H1 (cell line): ENCODE measurements at regions not wholly inside any gene's neighbourhood (a gene's known extent, or its start where the extent isn't known, plus 50 kb on each side); places are given as distances from the start of the nearest gene placed in this dataset.

Experiments
- CTCF ChIA-PET: fragments of 300-600 bp; sonication (Branson Sonifier 250); formaldehyde crosslinking; loops from one replicate; lab custom pipeline; 2021; ENCODE audit not compliant: partially characterized antibody; lab: Charles Lee
- POLR2A ChIA-PET: fragments of 300-600 bp; sonication (Branson Sonifier 250); formaldehyde crosslinking; loops from one replicate; lab custom pipeline; 2021; ENCODE audit warnings: inconsistent platforms; ENCODE audit not compliant: partially characterized antibody; lab: Charles Lee
- DNase-seq, 2 experiments: peaks; one replicate each; pipeline versions ENCODE4 v3.0.0 to v3.0.0-alpha.2; 2010 to 2022; ENCODE audit warnings: low spot score in 2 of 2, low read depth in 1 of 2, mixed read lengths in 1 of 2
- FAIRE-seq: peaks from 2 replicates; lab custom pipeline; 2011; peaks lifted over from hg19 to GRCh38; lab: Jason Lieb, UNC
- H2AFZ ChIP-seq: 2 replicates; pipeline ENCODE4 v1.8.1; 2012; ENCODE audit warnings: low read length, inconsistent platforms
- H2AK5ac ChIP-seq: 2 replicates; pipeline ENCODE4 v1.6.1; 2013; ENCODE audit warnings: low read depth, low read length
- H2BK120ac ChIP-seq: replicated peaks from 2 replicates; pipeline ENCODE3; 2013; ENCODE audit warnings: low read depth, low read length, inconsistent platforms
- H2BK12ac ChIP-seq: 2 replicates; pipeline ENCODE4 v1.6.1; 2013; ENCODE audit warnings: low read depth, low read length
- H2BK15ac ChIP-seq: 2 replicates; pipeline ENCODE4 v1.6.1; 2013; ENCODE audit warnings: low read length
- H2BK20ac ChIP-seq: 2 replicates; pipeline ENCODE4 v1.6.1; 2013; ENCODE audit warnings: low read length
- H2BK5ac ChIP-seq: 2 replicates; pipeline ENCODE4 v1.6.1; 2013; ENCODE audit warnings: low read depth, low read length
- H3K14ac ChIP-seq: 2 replicates; pipeline ENCODE4 v1.6.1; 2013; ENCODE audit warnings: inconsistent platforms; ENCODE audit not compliant: insufficient read length
- H3K18ac ChIP-seq: 2 replicates; pipeline ENCODE4 v1.6.1; 2013; ENCODE audit warnings: low read length; ENCODE audit errors: extremely low read depth
- H3K23ac ChIP-seq: 2 replicates; pipeline ENCODE4 v1.6.1; 2013; ENCODE audit warnings: inconsistent platforms; ENCODE audit not compliant: insufficient read length
- H3K23me2 ChIP-seq: 2 replicates; pipeline ENCODE4 v1.6.1; 2013; ENCODE audit warnings: low read depth, low read length
- H3K27ac ChIP-seq: 2 replicates; pipeline ENCODE4 v1.6.1; 2011; ENCODE audit warnings: low read depth, low read length, inconsistent platforms
- H3K27me3 ChIP-seq, 4 experiments: replicated peaks in 1 of 4; 1 replicate in 1 of 4; 2 replicates in 3 of 4; pipeline versions ENCODE4 v1.6.1 to v1.8.1; 2011 to 2013; ENCODE audit warnings: low read length in 3 of 4, mild to moderate bottlenecking in 3 of 4, inconsistent platforms in 2 of 4, mixed read lengths in 2 of 4, moderate library complexity in 1 of 4; ENCODE audit not compliant: control insufficient read depth in 3 of 4, insufficient read depth in 3 of 4; ENCODE audit errors: extremely low read depth in 1 of 4
- H3K36me3 ChIP-seq, 4 experiments: 2 replicates each; pipeline versions ENCODE4 v1.6.1 to v1.8.1; 2011 to 2013; ENCODE audit warnings: mild to moderate bottlenecking in 4 of 4, low read length in 3 of 4, moderate library complexity in 2 of 4, control low read depth in 1 of 4, inconsistent platforms in 1 of 4; ENCODE audit not compliant: insufficient read depth in 4 of 4, control insufficient read depth in 2 of 4
- H3K4ac ChIP-seq: replicated peaks from 2 replicates; pipeline ENCODE3; 2013; ENCODE audit warnings: low read length, low read depth, mixed read lengths, inconsistent platforms; ENCODE audit not compliant: insufficient read length
- H3K4me1 ChIP-seq, 4 experiments: replicated peaks in 1 of 4; 1 replicate in 1 of 4; 2 replicates in 3 of 4; pipeline versions ENCODE4 v1.6.1 to v1.8.1; 2011 to 2013; ENCODE audit warnings: low read length in 3 of 4, inconsistent platforms in 2 of 4, mixed read lengths in 1 of 4; ENCODE audit not compliant: insufficient read depth in 4 of 4, control insufficient read depth in 3 of 4
- H3K4me2 ChIP-seq, 2 experiments: 2 replicates each; pipeline versions ENCODE4 v1.6.1 to v1.8.1; 2011 to 2013; ENCODE audit warnings: low read depth in 2 of 2, low read length in 2 of 2, control low read depth in 1 of 2, inconsistent platforms in 1 of 2, mild to moderate bottlenecking in 1 of 2; ENCODE audit not compliant: insufficient read depth in 1 of 2
- H3K4me3 ChIP-seq, 4 experiments: fragments of 200-600, 300-600 bp in 1 of 4; sonication (generic), shearing (Covaris generic), sonication (Bioruptor Twin) in 1 of 4; 2 replicates each; pipeline versions ENCODE4 v1.5.1 to v1.8.1; 2011 to 2016; ENCODE audit warnings: low read length in 4 of 4, low read depth in 3 of 4, control low read depth in 2 of 4, inconsistent platforms in 2 of 4, mild to moderate bottlenecking in 2 of 4, mixed read lengths in 1 of 4, moderate library complexity in 1 of 4; ENCODE audit not compliant: insufficient read depth in 2 of 4; ENCODE audit errors: extremely low read depth in 1 of 4
- H3K56ac ChIP-seq: replicated peaks from 2 replicates; pipeline ENCODE3; 2013; ENCODE audit warnings: low read depth, mild to moderate bottlenecking, mixed read lengths, low read length, inconsistent platforms; ENCODE audit not compliant: insufficient read length
- H3K79me1 ChIP-seq: 2 replicates; pipeline ENCODE4 v1.6.1; 2013; ENCODE audit warnings: low read depth, low read length, control low read depth
- H3K79me2 ChIP-seq, 2 experiments: 2 replicates each; pipeline versions ENCODE4 v1.6.1 to v1.8.1; 2012 to 2013; ENCODE audit warnings: low read length in 2 of 2, mild to moderate bottlenecking in 2 of 2, inconsistent platforms in 1 of 2; ENCODE audit not compliant: insufficient read depth in 2 of 2, control insufficient read depth in 1 of 2
- H3K9ac ChIP-seq, 4 experiments: replicated peaks in 1 of 4; 1 replicate in 1 of 4; 2 replicates in 3 of 4; pipeline versions ENCODE4 v1.6.1 to v1.8.1; 2011 to 2013; ENCODE audit warnings: low read depth in 3 of 4, low read length in 3 of 4, control low read depth in 2 of 4, mild to moderate bottlenecking in 2 of 4, moderate library complexity in 2 of 4, inconsistent platforms in 1 of 4; ENCODE audit errors: extremely low read depth in 1 of 4
- H3K9me3 ChIP-seq, 2 experiments: 2 replicates each; pipeline versions ENCODE4 v1.6.1 to v1.8.1; 2012 to 2013; ENCODE audit warnings: mild to moderate bottlenecking in 2 of 2, moderate library complexity in 2 of 2, control low read depth in 1 of 2, inconsistent platforms in 1 of 2, low read depth in 1 of 2, low read length in 1 of 2, mixed read lengths in 1 of 2; ENCODE audit not compliant: insufficient read depth in 2 of 2
- H4K20me1 ChIP-seq, 2 experiments: replicated peaks in 1 of 2; 2 replicates each; pipeline versions ENCODE3 to v1.8.1; 2011 to 2013; ENCODE audit warnings: inconsistent platforms in 2 of 2, low read length in 2 of 2, mild to moderate bottlenecking in 1 of 2; ENCODE audit not compliant: insufficient read depth in 2 of 2, control insufficient read depth in 1 of 2
- H4K5ac ChIP-seq: 2 replicates; pipeline ENCODE4 v1.6.1; 2013; ENCODE audit warnings: low read length, low read depth, mixed read lengths, inconsistent platforms; ENCODE audit not compliant: insufficient read length
- H4K8ac ChIP-seq: 2 replicates; pipeline ENCODE4 v1.8.0; 2013; ENCODE audit warnings: mild to moderate bottlenecking, moderate library complexity, low read length, inconsistent platforms; ENCODE audit not compliant: insufficient read depth; ENCODE audit errors: extremely low read depth
- H4K91ac ChIP-seq: replicated peaks from 2 replicates; pipeline ENCODE3; 2013; ENCODE audit warnings: low read length, mixed read lengths, inconsistent platforms; ENCODE audit not compliant: insufficient read length
- ASH2L ChIP-seq: fragments of 200-600, 300-600 bp; sonication (generic); IDR thresholded peaks from one replicate; pipeline ENCODE4 v1.7.1; 2017; ENCODE audit warnings: low read length
- CBX5 ChIP-seq: fragments of 300-800, 300-1000 bp; sonication (generic); IDR thresholded peaks from 2 replicates; pipeline ENCODE4 v1.7.1; 2016; ENCODE audit warnings: antibody characterized with exemption, low read length, low read depth
- JUN ChIP-seq: IDR thresholded peaks from 2 replicates; pipeline ENCODE4 v1.6.1; 2011; ENCODE audit warnings: low read depth, mild to moderate bottlenecking, improper control_type of control experiment, low read length
- KDM1A ChIP-seq: fragments of 200-600, 300-600 bp; sonication (generic); IDR thresholded peaks from 2 replicates; pipeline ENCODE4 v1.7.1; 2016; ENCODE audit warnings: mild to moderate bottlenecking, low read length, borderline replicate concordance
- NANOG ChIP-seq: IDR thresholded peaks from 2 replicates; pipeline ENCODE4 v1.6.1; 2011; ENCODE audit warnings: low read length, low read depth, mild to moderate bottlenecking, inconsistent platforms; ENCODE audit not compliant: insufficient read depth, poor library complexity, severe bottlenecking
- NRF1 ChIP-seq: IDR thresholded peaks from 2 replicates; pipeline ENCODE4 v1.6.1; 2011; ENCODE audit warnings: mild to moderate bottlenecking, low read depth, low read length, improper control_type of control experiment
- POLR2AphosphoS5 ChIP-seq: IDR thresholded peaks from 2 replicates; pipeline ENCODE4 v1.6.1; 2011; ENCODE audit warnings: low read depth, low read length
- SP1 ChIP-seq: IDR thresholded peaks from 2 replicates; pipeline ENCODE4 v1.6.1; 2011; ENCODE audit warnings: low read depth, low read length
- WGBS, 2 experiments: shearing (Covaris generic) in 1 of 2; methylation state at CpG; one replicate each; pipeline versions ENCODE4 v1.1.6 to v1.1.7; 2013 to 2015; ENCODE audit warnings: low lambda C conversion rate in 2 of 2, mixed read lengths in 2 of 2, inconsistent platforms in 1 of 2, low coverage in 1 of 2, missing lambda C conversion rate in 1 of 2; ENCODE audit not compliant: insufficient replicate concordance in 2 of 2, insufficient coverage in 1 of 2, insufficient read length in 1 of 2; ENCODE audit errors: extremely low coverage in 1 of 2, missing lambda C conversion rate in 1 of 2; 5-methylcytosine and 5-hydroxymethylcytosine counted together

GRCh38 chr2:10205162-10205475 is 82.6 kb downstream of the RRM2 start:
- POLR2A ChIA-PET, result no interaction called here
- CTCF ChIA-PET, result interaction anchor here (1.0 kb wide), 1 partner anchor 29 kb away, joined by 3 read pairs; no protein-coding TSS in a partner anchor
- Histone ChIP-seq H4K5ac (no peak overlapping the region), H3K27me3 (no peaks in the 10 kb centered on the region), H3K4me3 (no peak overlapping the region), H3K14ac (no peak overlapping the region), H3K4me1 (no peaks in the 10 kb centered on the region), H3K56ac (no peak overlapping the region), H3K9me3 (no peaks in the 10 kb centered on the region), H3K79me1 (no peaks in the 10 kb centered on the region), H2BK120ac (no peak overlapping the region), H3K36me3 (no peaks in the 10 kb centered on the region), H3K4ac (no peak overlapping the region), H4K20me1 (peaks cover 0 to 6% of the 10 kb centered on the region in 2 experiments), H3K27ac (no peak overlapping the region), H2BK15ac (no peak overlapping the region), H2AFZ (no peak overlapping the region), H3K4me2 (no peak overlapping the region), H2BK5ac (no peak overlapping the region), H3K23ac (no peak overlapping the region), H2BK20ac (no peak overlapping the region), H3K18ac (no peak overlapping the region), H4K91ac (no peak overlapping the region), H2AK5ac (no peak overlapping the region)
- WGBS, 2 experiments, result 89% methylated on average over 9 of the region's 9 CpGs; no CpG with 5 or more reads in 1 of the 2 experiments
- FAIRE-seq, result no peak
- TF ChIP-seq KDM1A, result no peak
- no peak for TF ChIP-seq SP1
- TF ChIP-seq POLR2AphosphoS5, result no peak
- no peak for TF ChIP-seq ASH2L
- no peak for TF ChIP-seq CBX5
- TF ChIP-seq NRF1, result no peak
- no peak for TF ChIP-seq NANOG
- no peak for TF ChIP-seq JUN
- TF ChIP-seq, all 59 proteins: peak for 0
- no peak overlapping the region for H3K9ac ChIP-seq
- no peak overlapping the region for H4K8ac ChIP-seq
- no peak for DNase-seq
- no peaks in the 10 kb centered on the region for H3K79me2 ChIP-seq
- no peaks in the 10 kb centered on the region for H3K23me2 ChIP-seq
- H2BK12ac ChIP-seq, result no peak overlapping the region
